ENCODE measurements at regions not wholly inside any gene's neighbourhood (a gene's known extent, or its start where the extent isn't known, plus 50 kb on each side); places are given as distances from the start of the nearest gene placed in this dataset.

- H3K27ac ChIP-seq (ENCODE audit: low read length) = no peak overlapping the region
- no peaks in the 10 kb centered on the region for H3K9me3 ChIP-seq (replicated peaks; ENCODE audit: insufficient read depth, low read length)
- TF ChIP-seq CTCF (IDR thresholded peaks at IDR 0.05; ENCODE audit: low read length) (no peak), EZH2phosphoT487 (IDR thresholded peaks at IDR 0.05; ENCODE audit: low read length) (no peak), EZH2 (optimal IDR thresholded peaks at IDR 0.05; ENCODE audit: low read depth, low read length) (no peak)
- no peaks in the 10 kb centered on the region for H4K20me1 ChIP-seq (ENCODE audit: insufficient read depth, low read length)
- H3K9ac ChIP-seq (ENCODE audit: low read length) = no peak overlapping the region
- H3K4me1 ChIP-seq (ENCODE audit: low read length) = no peaks in the 10 kb centered on the region
- no peak overlapping the region for H3K4me2 ChIP-seq (ENCODE audit: low read depth, low read length)
- peaks cover 71% of the 10 kb centered on the region for H3K27me3 ChIP-seq (replicated peaks; ENCODE audit: insufficient read depth, low read length)
- no peaks in the 10 kb centered on the region for H3F3A ChIP-seq (ENCODE audit: insufficient read depth, low read length)
- no peak for DNase-seq
- H2AFZ ChIP-seq (ENCODE audit: low read length) = no peak overlapping the region
- H3K36me3 ChIP-seq (replicated peaks; ENCODE audit: insufficient read depth, low read length) = no peaks in the 10 kb centered on the region
- H3K4me3 ChIP-seq (ENCODE audit: low read length) = no peak overlapping the region
- H3K9me2 ChIP-seq (replicated peaks; ENCODE audit: insufficient read depth, low read length) = no peaks in the 10 kb centered on the region
- no peaks in the 10 kb centered on the region for H3K79me2 ChIP-seq (ENCODE audit: low read length)
Observed at GRCh38 chr2:240202586-240202985, 62.1 kb upstream of the OTOS start.

GRCh38 chr2:240203031-240203787 lies 62.8 kb upstream of the OTOS start:
- Histone ChIP-seq H3K4me2 (ENCODE audit: low read depth, low read length) (no peak overlapping the region), H3K4me1 (ENCODE audit: low read length) (no peaks in the 10 kb centered on the region), H2AFZ (ENCODE audit: low read length) (no peak overlapping the region), H3K79me2 (ENCODE audit: low read length) (no peaks in the 10 kb centered on the region), H3K27me3 (replicated peaks; ENCODE audit: insufficient read depth, low read length) (peaks cover 71% of the 10 kb centered on the region), H3F3A (ENCODE audit: insufficient read depth, low read length) (no peaks in the 10 kb centered on the region), H3K4me3 (ENCODE audit: low read length) (no peak overlapping the region), H3K9ac (ENCODE audit: low read length) (no peak overlapping the region), H3K27ac (ENCODE audit: low read length) (no peak overlapping the region), H3K9me2 (replicated peaks; ENCODE audit: insufficient read depth, low read length) (no peaks in the 10 kb centered on the region), H3K9me3 (replicated peaks; ENCODE audit: insufficient read depth, low read length) (no peaks in the 10 kb centered on the region), H3K36me3 (replicated peaks; ENCODE audit: insufficient read depth, low read length) (no peaks in the 10 kb centered on the region), H4K20me1 (ENCODE audit: insufficient read depth, low read length) (no peaks in the 10 kb centered on the region)
- TF ChIP-seq CTCF (IDR thresholded peaks at IDR 0.05; ENCODE audit: low read length) = no peak
- no peak for DNase-seq

GRCh38 chr2:240203788-240204270 lies 63.4 kb upstream of the OTOS start:
- TF ChIP-seq CTCF (IDR thresholded peaks at IDR 0.05; ENCODE audit: low read length) = no peak
- no peak for TF ChIP-seq EZH2 (optimal IDR thresholded peaks at IDR 0.05; ENCODE audit: low read depth, low read length)
- no peak for TF ChIP-seq EZH2phosphoT487 (IDR thresholded peaks at IDR 0.05; ENCODE audit: low read length)
- Histone ChIP-seq H3K9ac (ENCODE audit: low read length) (no peak overlapping the region), H3K4me1 (ENCODE audit: low read length) (no peaks in the 10 kb centered on the region), H3K79me2 (ENCODE audit: low read length) (no peaks in the 10 kb centered on the region), H2AFZ (ENCODE audit: low read length) (no peak overlapping the region), H3K9me2 (replicated peaks; ENCODE audit: insufficient read depth, low read length) (no peaks in the 10 kb centered on the region), H3K9me3 (replicated peaks; ENCODE audit: insufficient read depth, low read length) (no peaks in the 10 kb centered on the region), H3K27me3 (replicated peaks; ENCODE audit: insufficient read depth, low read length) (peaks cover 75% of the 10 kb centered on the region), H3K27ac (ENCODE audit: low read length) (no peak overlapping the region), H3K4me2 (ENCODE audit: low read depth, low read length) (no peak overlapping the region), H3K36me3 (replicated peaks; ENCODE audit: insufficient read depth, low read length) (no peaks in the 10 kb centered on the region), H3F3A (ENCODE audit: insufficient read depth, low read length) (no peaks in the 10 kb centered on the region), H4K20me1 (ENCODE audit: insufficient read depth, low read length) (no peaks in the 10 kb centered on the region), H3K4me3 (ENCODE audit: low read length) (no peak overlapping the region)
- no peak for DNase-seq
